ENCODE measurements at regions not wholly inside any gene's neighbourhood (a gene's known extent, or its start where the extent isn't known, plus 50 kb on each side); places are given as distances from the start of the nearest gene placed in this dataset.
"Not testable (repeated sequence)": the region's sequence is repeated elsewhere in the genome, so short reads cannot be mapped to it uniquely, and the experiment has no call there.

GRCh38 chr1:221527886-221528624 lies 213.8 kb downstream of the DUSP10 start:
- no peak for DNase-seq (ENCODE audit: low spot score)

GRCh38 chr1:221530159-221530558 lies 211.7 kb downstream of the DUSP10 start:
- DNase-seq (ENCODE audit: low spot score), result not testable (repeated sequence)

- no peak for DNase-seq (ENCODE audit: low spot score)
These were observed 211.1 kb downstream of the DUSP10 start for GRCh38 chr1:221530791-221531190.

- no peak for DNase-seq (ENCODE audit: low spot score)
These were observed 209.7 kb downstream of the DUSP10 start for GRCh38 chr1:221532071-221532773.

GRCh38 chr1:221541296-221541695 lies 200.6 kb downstream of the DUSP10 start:
- no peak for DNase-seq (ENCODE audit: low spot score)

- no peak for DNase-seq (ENCODE audit: low spot score)
These were observed 198.3 kb downstream of the DUSP10 start for GRCh38 chr1:221543529-221544120.

- no peak for DNase-seq (ENCODE audit: low spot score)
These were observed 192.9 kb downstream of the DUSP10 start for GRCh38 chr1:221548942-221549341.

- no peak for DNase-seq (ENCODE audit: low spot score)
These were observed 192.1 kb downstream of the DUSP10 start for GRCh38 chr1:221549815-221550214.

GRCh38 chr1:221552792-221553191 lies 189.1 kb downstream of the DUSP10 start:
- not testable (repeated sequence) for DNase-seq (ENCODE audit: low spot score)

GRCh38 chr1:221555689-221556433 lies 186.0 kb downstream of the DUSP10 start:
- DNase-seq (ENCODE audit: low spot score), result no peak

- DNase-seq (ENCODE audit: low spot score), result no peak
These were observed 185.5 kb downstream of the DUSP10 start for GRCh38 chr1:221556435-221556834.

GRCh38 chr1:221557013-221557412 lies 184.9 kb downstream of the DUSP10 start:
- no peak for DNase-seq (ENCODE audit: low spot score)

- DNase-seq (ENCODE audit: low spot score), result no peak
These were observed 183.5 kb downstream of the DUSP10 start for GRCh38 chr1:221558396-221558795.

GRCh38 chr1:221559911-221560310 lies 182.0 kb downstream of the DUSP10 start:
- DNase-seq (ENCODE audit: low spot score), result no peak

GRCh38 chr1:221562542-221563475 lies 179.1 kb downstream of the DUSP10 start:
- DNase-seq (ENCODE audit: low spot score), result no peak

GRCh38 chr1:221563476-221563921 lies 178.4 kb downstream of the DUSP10 start:
- no peak for DNase-seq (ENCODE audit: low spot score)

GRCh38 chr1:221564891-221565290 lies 177.0 kb downstream of the DUSP10 start:
- DNase-seq (ENCODE audit: low spot score), result no peak

GRCh38 chr1:221565711-221566110 lies 176.2 kb downstream of the DUSP10 start:
- no peak for DNase-seq (ENCODE audit: low spot score)

- DNase-seq (ENCODE audit: low spot score), result no peak
These were observed 173.9 kb downstream of the DUSP10 start for GRCh38 chr1:221567859-221568507.

- no peak for DNase-seq (ENCODE audit: low spot score)
These were observed 168.1 kb downstream of the DUSP10 start for GRCh38 chr1:221573756-221574155.

GRCh38 chr1:221574529-221574928 lies 167.4 kb downstream of the DUSP10 start:
- no peak for DNase-seq (ENCODE audit: low spot score)
